HepG2 (cell line): ENCODE measurements at regions not wholly inside any gene's neighbourhood (a gene's known extent, or its start where the extent isn't known, plus 50 kb on each side); places are given as distances from the start of the nearest gene placed in this dataset.

Experiments
- CCDC6 ChIP-seq: sonication (generic); formaldehyde crosslinking; IDR thresholded peaks from 2 replicates; pipeline ENCODE4 v1.8.1; 2022; ENCODE audit warnings: mild to moderate bottlenecking, missing genetic modification reagents, moderate library complexity
- DMAP1 ChIP-seq: IDR thresholded peaks from 2 replicates; pipeline ENCODE4 v1.6.1; 2016
- DNMT1 ChIP-seq: sonication (generic); formaldehyde crosslinking; IDR thresholded peaks from 2 replicates; pipeline ENCODE4 v1.5.1; 2020; ENCODE audit warnings: mild to moderate bottlenecking, missing genetic modification reagents
- HNRNPH1 ChIP-seq: fragments of 200-400 bp; formaldehyde crosslinking; optimal IDR thresholded peaks from 2 replicates; pipeline ENCODE3; 2017; ENCODE audit warnings: mild to moderate bottlenecking, low read depth, low read length
- KLF11 ChIP-seq: IDR thresholded peaks from 2 replicates; pipeline ENCODE4 v1.6.1; 2016; ENCODE audit warnings: missing compliant biosample characterization
- NKX3-1 ChIP-seq: sonication (generic); formaldehyde crosslinking; IDR thresholded peaks from 2 replicates; pipeline ENCODE4 v1.5.0; 2020; ENCODE audit warnings: missing genetic modification reagents
- PHF8 ChIP-seq: sonication (generic); formaldehyde crosslinking; IDR thresholded peaks from 2 replicates; pipeline ENCODE4 v1.5.0; 2020; ENCODE audit warnings: missing genetic modification reagents
- POLR2G ChIP-seq: fragments of 200-400 bp; formaldehyde crosslinking; IDR thresholded peaks from 2 replicates; pipeline ENCODE4 v1.6.1; 2018; ENCODE audit warnings: mild to moderate bottlenecking, low read depth, low read length, moderate library complexity
- RARA ChIP-seq: IDR thresholded peaks from 2 replicates; pipeline ENCODE4 v1.6.1; 2016; ENCODE audit warnings: missing genetic modification reagents, missing compliant biosample characterization
- RBAK ChIP-seq: sonication (generic); formaldehyde crosslinking; IDR thresholded peaks from 2 replicates; pipeline ENCODE4 v1.5.1; 2020; ENCODE audit warnings: mild to moderate bottlenecking, missing genetic modification reagents
- RCOR2 ChIP-seq: IDR thresholded peaks from 2 replicates; pipeline ENCODE4 v1.6.1; 2016; ENCODE audit warnings: missing biosample characterization, missing genetic modification reagents
- RXRB ChIP-seq: IDR thresholded peaks from 2 replicates; pipeline ENCODE4 v1.6.1; 2016; ENCODE audit warnings: borderline replicate concordance, missing genetic modification reagents, missing compliant biosample characterization
- SIN3B ChIP-seq: fragments of 150-350 bp; IDR thresholded peaks from 2 replicates; pipeline ENCODE4 v1.6.1; 2014; ENCODE audit warnings: low read length
- ZBTB2 ChIP-seq: sonication (generic); formaldehyde crosslinking; IDR thresholded peaks from 2 replicates; pipeline ENCODE4 v1.8.0; 2022; ENCODE audit warnings: low read depth, missing genetic modification reagents
- ZBTB43 ChIP-seq: sonication (generic); formaldehyde crosslinking; conservative IDR thresholded peaks from 2 replicates; pipeline ENCODE4 v1.4.0; 2020; ENCODE audit warnings: missing genetic modification reagents
- ZNF224 ChIP-seq: sonication (generic); formaldehyde crosslinking; IDR thresholded peaks from 2 replicates; pipeline ENCODE4 v1.5.0; 2020; ENCODE audit warnings: mild to moderate bottlenecking, missing genetic modification reagents
- ZNF318 ChIP-seq: sonication (generic); formaldehyde crosslinking; IDR thresholded peaks from 2 replicates; pipeline ENCODE4 v1.4.0; 2020; ENCODE audit warnings: mild to moderate bottlenecking, missing genetic modification reagents
- ZNF784 ChIP-seq: sonication (generic); formaldehyde crosslinking; IDR thresholded peaks from 2 replicates; pipeline ENCODE4 v1.5.1; 2020; ENCODE audit warnings: missing genetic modification reagents, mild to moderate bottlenecking, borderline replicate concordance

GRCh38 chr7:7118822-7119221 lies 63.5 kb upstream of the C1GALT1 start (continued):
- TF ChIP-seq ZNF318 (CRISPR knock-in tag) (no peak), DMAP1 (CRISPR knock-in tag) (no peak; the same call in 1 of the 2 replicates), HNRNPH1 (no peak), POLR2G (no peak), NKX3-1 (CRISPR knock-in tag) (no peak), RBAK (CRISPR knock-in tag) (no peak), RARA (peak; percentile 91), PHF8 (CRISPR knock-in tag) (no peak), ZBTB2 (CRISPR knock-in tag) (no peak), RCOR2 (CRISPR knock-in tag) (peak; percentile 83), SIN3B (no peak), RXRB (CRISPR knock-in tag) (peak; percentile 88), CCDC6 (CRISPR knock-in tag) (no peak), KLF11 (CRISPR knock-in tag) (0 out of 2 replicates have a peak, but pooled peaks have one; percentile 39), ZNF224 (CRISPR knock-in tag) (no peak), ZNF784 (no peak), ZBTB43 (no peak), DNMT1 (CRISPR knock-in tag) (no peak)
